ENCODE measurements at regions not wholly inside any gene's neighbourhood (a gene's known extent, or its start where the extent isn't known, plus 50 kb on each side); places are given as distances from the start of the nearest gene placed in this dataset.

GRCh38 chr2:5235701-5236100, 456.5 kb upstream of the SOX11 start:
- no peak for DNase-seq (ENCODE audit: low read depth, low spot score)

- DNase-seq (ENCODE audit: low read depth, low spot score), result no peak
These were observed 455.9 kb upstream of the SOX11 start for GRCh38 chr2:5236249-5236648.

- no peak for DNase-seq (ENCODE audit: low read depth, low spot score)
These were observed 449.4 kb upstream of the SOX11 start for GRCh38 chr2:5242751-5243150.

GRCh38 chr2:5250482-5250881, 441.7 kb upstream of the SOX11 start:
- peak; percentile 16 for DNase-seq (ENCODE audit: low read depth, low spot score)

GRCh38 chr2:5253263-5253662, 438.9 kb upstream of the SOX11 start:
- no peak for DNase-seq (ENCODE audit: low read depth, low spot score)

- DNase-seq (ENCODE audit: low read depth, low spot score), result no peak
These were observed 437.3 kb upstream of the SOX11 start for GRCh38 chr2:5254791-5255332.

- no peak for DNase-seq (ENCODE audit: low read depth, low spot score)
These were observed 428.9 kb upstream of the SOX11 start for GRCh38 chr2:5263291-5263690.

- no peak for DNase-seq (ENCODE audit: low read depth, low spot score)
These were observed 427.8 kb upstream of the SOX11 start for GRCh38 chr2:5264361-5264760.

- no peak for DNase-seq (ENCODE audit: low read depth, low spot score)
These were observed 407.1 kb upstream of the SOX11 start for GRCh38 chr2:5285061-5285460.

- no peak for DNase-seq (ENCODE audit: low read depth, low spot score)
These were observed 406.1 kb upstream of the SOX11 start for GRCh38 chr2:5285872-5286769.

GRCh38 chr2:5287558-5288334, 404.4 kb upstream of the SOX11 start:
- peak; percentile 77 for DNase-seq (ENCODE audit: low read depth, low spot score)

GRCh38 chr2:5290900-5291546, 401.2 kb upstream of the SOX11 start:
- peak; percentile 48 for DNase-seq (ENCODE audit: low read depth, low spot score)

GRCh38 chr2:5304640-5305039, 387.5 kb upstream of the SOX11 start:
- DNase-seq (ENCODE audit: low read depth, low spot score), result no peak

GRCh38 chr2:5315041-5315440, 377.1 kb upstream of the SOX11 start:
- no peak for DNase-seq (ENCODE audit: low read depth, low spot score)

GRCh38 chr2:5315512-5315911, 376.7 kb upstream of the SOX11 start:
- DNase-seq (ENCODE audit: low read depth, low spot score), result no peak

- no peak for DNase-seq (ENCODE audit: low read depth, low spot score)
These were observed 376.1 kb upstream of the SOX11 start for GRCh38 chr2:5316001-5316490.

GRCh38 chr2:5319493-5319892, 372.7 kb upstream of the SOX11 start:
- DNase-seq (ENCODE audit: low read depth, low spot score), result no peak

- DNase-seq (ENCODE audit: low read depth, low spot score), result no peak
These were observed 369.8 kb upstream of the SOX11 start for GRCh38 chr2:5322396-5322795.

- no peak for DNase-seq (ENCODE audit: low read depth, low spot score)
These were observed 366.7 kb upstream of the SOX11 start for GRCh38 chr2:5325523-5325922.

- DNase-seq (ENCODE audit: low read depth, low spot score), result no peak
These were observed 363.4 kb upstream of the SOX11 start for GRCh38 chr2:5328826-5329225.

GRCh38 chr2:5329763-5330162, 362.4 kb upstream of the SOX11 start:
- DNase-seq (ENCODE audit: low read depth, low spot score), result no peak

- no peak for DNase-seq (ENCODE audit: low read depth, low spot score)
These were observed 361.2 kb upstream of the SOX11 start for GRCh38 chr2:5330961-5331360.
